HAP-1 (cell line): ENCODE measurements at regions not wholly inside any gene's neighbourhood (a gene's known extent, or its start where the extent isn't known, plus 50 kb on each side); places are given as distances from the start of the nearest gene placed in this dataset.

Source experiments
- DNase-seq, 2 experiments: peaks; one replicate each; pipeline ENCODE4 v3.0.0-alpha.2; 2016 to 2020; ENCODE audit warnings: low spot score in 2 of 2
- H3K27me3 ChIP-seq: fragments of 250-450 bp; sonication (Bioruptor Pico); 2 replicates; pipeline ENCODE4 v1.5.1; 2020; ENCODE audit warnings: low read depth, mild to moderate bottlenecking, moderate library complexity
- H3K36me3 ChIP-seq: fragments of 250-450 bp; sonication (Bioruptor Pico); replicated peaks from 2 replicates; pipeline ENCODE4 v1.5.1; 2020; ENCODE audit warnings: mild to moderate bottlenecking
- H3K4me1 ChIP-seq: fragments of 250-450 bp; sonication (Bioruptor Pico); 2 replicates; pipeline ENCODE4 v1.5.1; 2020; ENCODE audit warnings: mild to moderate bottlenecking
- H3K4me3 ChIP-seq: fragments of 250-450 bp; sonication (Bioruptor Pico); 2 replicates; pipeline ENCODE4 v1.5.1; 2020; ENCODE audit warnings: mild to moderate bottlenecking, moderate library complexity
- H3K9me3 ChIP-seq: fragments of 250-450 bp; sonication (Bioruptor Pico); 2 replicates; pipeline ENCODE4 v1.5.1; 2020; ENCODE audit warnings: mild to moderate bottlenecking, moderate library complexity
- in situ Hi-C: fragments of 300-500 bp; cut with MboI; formaldehyde crosslinking; loops from 3 replicates; pipeline ENCODE4 v1.14.3; 2020; ENCODE audit warnings: low sequenced_read_pairs, inconsistent platforms, mixed read lengths

- DNase-seq, result no peak
- Histone ChIP-seq H3K4me1 (no peaks in the 10 kb centered on the region), H3K4me3 (no peak overlapping the region), H3K27me3 (no peaks in the 10 kb centered on the region), H3K9me3 (no peaks in the 10 kb centered on the region), H3K36me3 (no peaks in the 10 kb centered on the region)
- in situ Hi-C loops, result no loop called here
Measured at GRCh38 chr13:63438951-63439350, 2023.3 kb upstream of the PCDH20 start.

DNA sequence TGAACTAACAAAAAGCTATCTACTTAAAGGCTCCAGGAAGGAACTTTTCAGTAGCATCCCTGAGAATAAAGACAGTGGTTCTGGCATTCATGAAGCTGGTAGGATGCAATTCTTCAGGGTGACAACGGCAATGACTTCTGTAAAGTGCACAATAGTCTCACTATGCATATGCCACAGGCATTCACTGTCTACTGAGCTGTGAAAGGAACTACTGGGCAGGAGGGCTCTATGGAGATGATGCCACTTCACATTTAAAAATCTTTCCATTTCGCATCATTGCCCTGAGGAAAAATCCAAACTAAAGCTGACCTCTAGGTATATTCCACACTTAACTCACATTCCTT lies 2020.6 kb upstream of the PCDH20 start:
- Histone ChIP-seq H3K27me3 (no peaks in the 10 kb centered on the region), H3K9me3 (no peaks in the 10 kb centered on the region), H3K36me3 (no peaks in the 10 kb centered on the region), H3K4me1 (no peaks in the 10 kb centered on the region), H3K4me3 (no peak overlapping the region)
- in situ Hi-C loops, result no loop called here
- DNase-seq, result no peak

DNA sequence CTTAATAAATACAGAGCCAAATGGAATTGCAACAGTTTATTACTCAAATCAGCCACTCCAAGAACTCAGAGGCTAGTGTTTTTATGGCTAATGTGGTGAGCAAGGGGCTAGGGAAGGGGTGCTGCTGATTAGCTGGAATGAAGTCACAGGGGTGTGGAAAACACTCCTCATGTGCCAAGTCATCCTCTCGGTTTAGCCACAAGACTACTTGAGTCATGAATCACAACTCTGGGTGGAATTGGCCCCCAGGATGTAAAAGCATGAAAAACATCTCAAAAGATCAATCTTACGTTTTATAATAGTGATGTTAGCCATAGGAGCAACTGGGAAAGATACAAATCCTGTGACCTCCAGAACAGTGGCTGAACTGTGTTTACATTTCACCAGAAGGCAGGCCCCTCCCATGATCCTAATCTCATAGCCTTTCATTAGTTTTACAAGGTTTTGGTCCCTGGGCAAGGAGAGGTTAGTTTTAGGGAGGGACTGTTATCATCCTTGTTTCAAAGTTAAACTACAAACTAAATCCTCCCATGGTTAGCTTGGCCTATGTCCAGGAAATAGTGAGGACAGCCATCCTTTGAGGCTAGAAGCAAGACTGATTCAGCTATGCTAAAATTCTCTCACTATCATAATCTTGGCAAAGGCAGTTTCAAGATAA lies 2020.1 kb upstream of the PCDH20 start:
- Histone ChIP-seq H3K27me3 (no peaks in the 10 kb centered on the region), H3K4me1 (no peaks in the 10 kb centered on the region), H3K4me3 (no peak overlapping the region), H3K9me3 (no peaks in the 10 kb centered on the region), H3K36me3 (no peaks in the 10 kb centered on the region)
- no peak for DNase-seq
- in situ Hi-C loops, result no loop called here

GRCh38 chr13:63433546-63434150 lies 2018.0 kb upstream of the PCDH20 start:
- Histone ChIP-seq H3K4me1 (no peaks in the 10 kb centered on the region), H3K4me3 (no peak overlapping the region), H3K27me3 (no peaks in the 10 kb centered on the region), H3K36me3 (no peaks in the 10 kb centered on the region), H3K9me3 (no peaks in the 10 kb centered on the region)
- in situ Hi-C loops, result no loop called here
- no peak for DNase-seq

- Histone ChIP-seq H3K36me3 (no peaks in the 10 kb centered on the region), H3K4me1 (no peaks in the 10 kb centered on the region), H3K9me3 (no peaks in the 10 kb centered on the region), H3K4me3 (no peak overlapping the region), H3K27me3 (no peaks in the 10 kb centered on the region)
- in situ Hi-C loops, result no loop called here
- no peak for DNase-seq
Measured at GRCh38 chr13:63427170-63427569, 2011.5 kb upstream of the PCDH20 start.

DNA sequence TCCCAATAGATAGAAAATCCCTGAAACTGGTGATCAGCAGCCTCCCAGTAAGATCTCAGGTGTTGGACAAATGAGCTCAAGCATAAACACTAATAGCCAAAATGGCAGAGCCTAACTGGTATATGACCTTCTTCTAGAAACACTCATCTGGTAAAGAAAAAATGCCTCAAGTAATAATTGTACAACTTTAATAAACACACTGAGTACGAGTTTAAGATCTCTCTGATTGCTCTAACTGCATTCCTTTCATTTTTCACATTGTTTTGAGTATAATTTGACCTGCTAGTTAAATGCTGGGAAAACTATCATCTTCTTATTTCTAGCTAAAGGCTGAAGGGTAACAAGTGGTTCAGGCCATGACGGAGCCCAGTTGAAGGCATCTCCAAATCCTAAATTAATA lies 2009.5 kb upstream of the PCDH20 start:
- no peak for DNase-seq
- Histone ChIP-seq H3K4me3 (no peak overlapping the region), H3K4me1 (no peaks in the 10 kb centered on the region), H3K9me3 (no peaks in the 10 kb centered on the region), H3K36me3 (no peaks in the 10 kb centered on the region), H3K27me3 (no peaks in the 10 kb centered on the region)
- in situ Hi-C loops, result no loop called here

- no peaks in the 10 kb centered on the region for H3K9me3 ChIP-seq
Measured at GRCh38 chr13:63421123-63421522, 2005.5 kb upstream of the PCDH20 start.

DNA sequence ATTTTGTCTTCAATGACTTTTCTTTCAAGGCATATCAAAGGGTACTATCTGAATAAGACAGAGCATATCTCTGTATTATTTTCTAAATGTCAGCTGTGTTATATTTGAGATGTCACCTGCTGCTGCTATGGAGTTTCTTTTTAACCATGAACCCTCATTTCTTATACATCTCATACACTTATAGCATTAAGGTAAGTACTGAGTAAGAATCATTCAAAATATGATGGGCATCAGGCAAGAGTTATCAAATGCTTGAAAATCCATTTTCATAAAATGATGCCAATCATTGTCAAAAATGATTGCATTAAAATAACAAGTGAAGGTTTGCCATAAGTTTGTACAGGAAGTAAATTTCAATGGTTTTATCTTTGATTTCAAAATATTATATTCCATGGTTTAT lies 2005.0 kb upstream of the PCDH20 start:
- Histone ChIP-seq H3K9me3 (no peaks in the 10 kb centered on the region), H3K4me1 (0 out of 2 replicates have a peak, but pooled peaks cover 4% of the 10 kb centered on the region), H3K27me3 (no peaks in the 10 kb centered on the region), H3K4me3 (no peak overlapping the region), H3K36me3 (no peaks in the 10 kb centered on the region)
- no peak for DNase-seq
- in situ Hi-C loops, result no loop called here

More at GRCh38 chr13:63421123-63421522, 2005.5 kb upstream of the PCDH20 start:
- Histone ChIP-seq H3K4me1 (0 out of 2 replicates have a peak, but pooled peaks cover 4% of the 10 kb centered on the region), H3K4me3 (no peak overlapping the region), H3K36me3 (no peaks in the 10 kb centered on the region), H3K27me3 (no peaks in the 10 kb centered on the region)
- in situ Hi-C loops, result no loop called here
- no peak for DNase-seq

- Histone ChIP-seq H3K4me3 (no peak overlapping the region), H3K9me3 (no peaks in the 10 kb centered on the region), H3K4me1 (0 out of 2 replicates have a peak, but pooled peaks cover 2% of the 10 kb centered on the region), H3K27me3 (no peaks in the 10 kb centered on the region), H3K36me3 (no peaks in the 10 kb centered on the region)
- in situ Hi-C loops, result no loop called here
- DNase-seq, result no peak
Measured at GRCh38 chr13:63414247-63414646, 1998.6 kb upstream of the PCDH20 start.

GRCh38 chr13:63409791-63410351 lies 1994.2 kb upstream of the PCDH20 start:
- no peak overlapping the region for H3K4me3 ChIP-seq
- H3K9me3 ChIP-seq, result no peaks in the 10 kb centered on the region
- no peaks in the 10 kb centered on the region for H3K4me1 ChIP-seq
- no peaks in the 10 kb centered on the region for H3K36me3 ChIP-seq
- in situ Hi-C loops, result no loop called here
- no peak for DNase-seq
- H3K27me3 ChIP-seq, result no peaks in the 10 kb centered on the region

DNA sequence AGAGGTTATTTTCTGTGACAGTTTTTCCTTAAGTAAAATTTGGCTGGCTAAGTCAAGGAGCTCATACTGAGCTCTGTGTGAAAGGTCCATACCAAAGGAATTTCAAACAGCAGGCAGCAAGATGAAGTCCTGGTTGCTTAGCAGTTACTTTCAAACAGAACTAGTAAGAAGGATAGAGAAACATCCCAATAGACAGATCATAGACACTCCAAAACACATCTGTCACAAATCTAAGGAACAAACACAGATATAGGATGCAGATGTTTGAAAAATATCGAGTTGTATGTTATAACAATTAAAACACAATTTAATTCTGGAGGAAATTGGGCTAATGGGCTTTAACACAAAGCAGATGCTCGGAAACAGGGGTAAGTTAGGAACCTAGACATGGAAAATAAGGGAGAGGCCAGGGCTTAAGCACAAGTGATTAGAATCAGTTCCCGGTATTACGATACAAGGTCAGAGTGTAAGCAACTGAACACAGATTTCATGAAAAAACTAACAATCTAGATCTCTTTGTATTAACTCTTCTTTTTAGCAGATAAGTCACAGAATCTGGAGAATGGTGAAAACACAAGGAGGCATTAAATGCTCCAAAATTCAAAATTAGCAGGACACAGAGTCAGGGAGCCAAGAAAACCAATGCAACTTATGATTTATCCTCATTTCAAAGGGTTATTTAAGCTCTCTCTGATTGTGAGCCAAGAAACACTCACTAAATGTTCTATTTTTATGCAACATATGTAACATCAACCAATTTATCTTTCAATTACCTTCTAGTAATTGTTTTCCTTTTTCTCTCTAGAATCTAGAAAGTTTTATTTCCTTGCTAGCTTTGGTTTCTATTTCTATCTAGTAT lies 1992.9 kb upstream of the PCDH20 start:
- H3K4me1 ChIP-seq, result no peaks in the 10 kb centered on the region
- no peaks in the 10 kb centered on the region for H3K36me3 ChIP-seq
- no peaks in the 10 kb centered on the region for H3K9me3 ChIP-seq
- no peaks in the 10 kb centered on the region for H3K27me3 ChIP-seq
- in situ Hi-C loops, result no loop called here
- no peak for DNase-seq
- no peak overlapping the region for H3K4me3 ChIP-seq

- Histone ChIP-seq H3K4me3 (no peak overlapping the region), H3K36me3 (no peaks in the 10 kb centered on the region), H3K4me1 (no peaks in the 10 kb centered on the region), H3K27me3 (no peaks in the 10 kb centered on the region), H3K9me3 (no peaks in the 10 kb centered on the region)
- in situ Hi-C loops, result no loop called here
- no peak for DNase-seq
Measured at GRCh38 chr13:63403733-63404132, 1988.1 kb upstream of the PCDH20 start.

DNA sequence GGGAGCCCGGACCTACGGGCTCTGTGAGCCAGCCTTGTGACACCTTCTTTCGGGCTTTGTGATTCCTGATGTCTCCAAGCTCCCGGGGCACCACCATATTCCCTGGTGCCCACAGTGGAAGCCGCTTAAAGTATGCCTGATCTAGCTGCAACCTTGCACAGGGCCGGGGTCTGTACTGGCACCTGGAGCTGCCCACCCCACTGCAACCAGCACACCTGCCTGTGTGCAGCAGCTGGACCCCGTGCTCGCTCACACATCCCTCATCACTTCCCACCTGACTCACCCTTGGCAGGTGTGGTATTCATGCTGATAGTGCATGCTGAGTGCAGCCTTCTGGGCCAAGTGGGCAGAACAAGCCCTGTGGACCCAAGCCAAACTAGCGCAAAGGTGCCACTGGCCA lies 1981.1 kb upstream of the PCDH20 start:
- in situ Hi-C loops, result no loop called here

GRCh38 chr13:63393112-63393511 lies 1977.5 kb upstream of the PCDH20 start:
- Histone ChIP-seq H3K4me1 (no peaks in the 10 kb centered on the region), H3K27me3 (no peaks in the 10 kb centered on the region), H3K9me3 (no peaks in the 10 kb centered on the region), H3K36me3 (no peaks in the 10 kb centered on the region), H3K4me3 (no peak overlapping the region)
- in situ Hi-C loops, result no loop called here
- no peak for DNase-seq

More for the DNA sequence above, 1981.1 kb upstream of the PCDH20 start:
- DNase-seq, result no peak
- no peaks in the 10 kb centered on the region for H3K9me3 ChIP-seq
- H3K27me3 ChIP-seq, result no peaks in the 10 kb centered on the region
- no peak overlapping the region for H3K4me3 ChIP-seq
- no peaks in the 10 kb centered on the region for H3K4me1 ChIP-seq
- H3K36me3 ChIP-seq, result no peaks in the 10 kb centered on the region
